HEK293 (cell line): ENCODE measurements at regions not wholly inside any gene's neighbourhood (a gene's known extent, or its start where the extent isn't known, plus 50 kb on each side); places are given as distances from the start of the nearest gene placed in this dataset.

Experiments used
- CTCF ChIA-PET: fragments of 350-600 bp; formaldehyde crosslinking; extraction: SDS; loops from one replicate; lab custom pipeline; 2021; ENCODE audit warnings: antibody characterized with exemption; lab: Yijun Ruan, JAX
- POLR2A ChIA-PET: fragments of 300-600 bp; formaldehyde crosslinking; extraction: SDS; loops from one replicate; lab custom pipeline; 2020; ENCODE audit warnings: antibody characterized with exemption, inconsistent platforms; lab: Yijun Ruan, JAX
- H3K27ac ChIP-seq: fragments of 200-500 bp; sonication (Bioruptor generic); 2 replicates; pipeline ENCODE4 v1.5.1; 2014; ENCODE audit warnings: low read depth, low read length, control low read depth, inconsistent platforms; ENCODE audit errors: extremely low read depth
- H3K36me3 ChIP-seq, 2 experiments: fragments of 200-500 bp in 1 of 2; sonication (Bioruptor generic) in 1 of 2; 1 replicate in 1 of 2; 2 replicates in 1 of 2; pipeline ENCODE4 v1.5.1; 2014 to 2017; ENCODE audit warnings: inconsistent platforms in 2 of 2, low read length in 2 of 2; ENCODE audit not compliant: control insufficient read depth in 2 of 2, insufficient read depth in 1 of 2
- H3K4me1 ChIP-seq: fragments of 200-500 bp; sonication (Bioruptor generic); 2 replicates; pipeline ENCODE4 v1.5.1; 2014; ENCODE audit warnings: mild to moderate bottlenecking, low read length, inconsistent platforms; ENCODE audit not compliant: control insufficient read depth, insufficient read depth
- H3K4me3 ChIP-seq: 2 replicates; pipeline ENCODE4 v1.5.1; 2011; ENCODE audit warnings: low read depth, mild to moderate bottlenecking, control low read depth, low read length, moderate library complexity
- H3K9me3 ChIP-seq: fragments of 200-500 bp; sonication (Bioruptor generic); 2 replicates; pipeline ENCODE4 v1.5.1; 2014; ENCODE audit warnings: low read depth, low read length, inconsistent platforms; ENCODE audit not compliant: control insufficient read depth, insufficient read depth
- EGR2 ChIP-seq: fragments of 450-650 bp; formaldehyde crosslinking; IDR thresholded peaks from 2 replicates; pipeline ENCODE4 v1.5.1; 2016; ENCODE audit warnings: low read depth, missing biosample characterization, missing genetic modification characterization
- KLF1 ChIP-seq: fragments of 450-650 bp; formaldehyde crosslinking; IDR thresholded peaks from 2 replicates; pipeline ENCODE4 v1.5.1; 2016; ENCODE audit warnings: missing biosample characterization, missing genetic modification characterization
- KLF16 ChIP-seq: fragments of 450-650 bp; formaldehyde crosslinking; IDR thresholded peaks from 2 replicates; pipeline ENCODE4 v1.5.1; 2017; ENCODE audit warnings: missing biosample characterization, missing genetic modification characterization
- KLF7 ChIP-seq: fragments of 450-650 bp; formaldehyde crosslinking; IDR thresholded peaks from 2 replicates; pipeline ENCODE4 v1.5.1; 2016; ENCODE audit warnings: missing biosample characterization, missing genetic modification characterization, borderline replicate concordance
- RBAK ChIP-seq: fragments of 450-650 bp; formaldehyde crosslinking; IDR thresholded peaks from 2 replicates; pipeline ENCODE4 v1.5.1; 2016; ENCODE audit warnings: missing biosample characterization, missing genetic modification characterization
- SETDB1 ChIP-seq: IDR thresholded peaks from one replicate; pipeline ENCODE4 v1.6.1; 2017; ENCODE audit warnings: mild to moderate bottlenecking, low read length, moderate library complexity, mixed read lengths; ENCODE audit not compliant: insufficient read length
- ZBTB8A ChIP-seq: fragments of 450-650 bp; formaldehyde crosslinking; IDR thresholded peaks from 2 replicates; pipeline ENCODE4 v1.5.1; 2016; ENCODE audit warnings: missing biosample characterization, missing genetic modification characterization
- ZNF362 ChIP-seq: fragments of 450-650 bp; formaldehyde crosslinking; IDR thresholded peaks from 2 replicates; pipeline ENCODE4 v1.5.1; 2016; ENCODE audit warnings: missing biosample characterization, missing genetic modification characterization
- ZNF391 ChIP-seq: fragments of 450-650 bp; formaldehyde crosslinking; IDR thresholded peaks from 2 replicates; pipeline ENCODE4 v1.5.1; 2016; ENCODE audit warnings: low read depth, missing biosample characterization, missing genetic modification characterization, borderline replicate concordance
- ZNF394 ChIP-seq: fragments of 450-650 bp; formaldehyde crosslinking; IDR thresholded peaks from 2 replicates; pipeline ENCODE4 v1.5.1; 2016; ENCODE audit warnings: missing biosample characterization, missing genetic modification characterization, mild to moderate bottlenecking, moderate library complexity, borderline replicate concordance
- ZNF404 ChIP-seq: fragments of 450-650 bp; formaldehyde crosslinking; IDR thresholded peaks from 2 replicates; pipeline ENCODE4 v1.5.1; 2017; ENCODE audit warnings: missing biosample characterization, missing genetic modification characterization
- ZNF501 ChIP-seq: fragments of 450-650 bp; formaldehyde crosslinking; IDR thresholded peaks from 2 replicates; pipeline ENCODE4 v1.5.1; 2016; ENCODE audit warnings: missing biosample characterization, missing genetic modification characterization
- ZNF513 ChIP-seq: fragments of 450-650 bp; IDR thresholded peaks from 2 replicates; pipeline ENCODE4 v1.5.1; 2018; ENCODE audit warnings: missing biosample characterization, missing genetic modification characterization
- ZNF514 ChIP-seq: fragments of 450-650 bp; formaldehyde crosslinking; IDR thresholded peaks from 2 replicates; pipeline ENCODE4 v1.5.1; 2016; ENCODE audit warnings: missing biosample characterization, missing genetic modification characterization
- ZNF549 ChIP-seq: fragments of 450-650 bp; IDR thresholded peaks from 2 replicates; pipeline ENCODE4 v1.5.1; 2018; ENCODE audit warnings: missing biosample characterization, missing genetic modification characterization, mild to moderate bottlenecking, inconsistent platforms, moderate library complexity
- ZNF610 ChIP-seq: fragments of 450-650 bp; formaldehyde crosslinking; IDR thresholded peaks from 2 replicates; pipeline ENCODE4 v1.5.1; 2016; ENCODE audit warnings: missing biosample characterization, missing genetic modification characterization, borderline replicate concordance
- ZNF701 ChIP-seq: fragments of 450-650 bp; formaldehyde crosslinking; IDR thresholded peaks from 2 replicates; pipeline ENCODE4 v1.5.1; 2016; ENCODE audit warnings: missing biosample characterization, missing genetic modification characterization
- ZNF791 ChIP-seq: fragments of 450-650 bp; formaldehyde crosslinking; IDR thresholded peaks from 2 replicates; pipeline ENCODE4 v1.5.1; 2016; ENCODE audit warnings: missing biosample characterization, missing genetic modification characterization
- TF ChIP-seq, protein P1 (sequence below): fragments of 450-650 bp; formaldehyde crosslinking; IDR thresholded peaks from 2 replicates; pipeline ENCODE4 v1.5.1; 2016; ENCODE audit warnings: missing biosample characterization, missing genetic modification characterization
- TF ChIP-seq, protein P2 (sequence below): fragments of 450-650 bp; formaldehyde crosslinking; conservative IDR thresholded peaks from 2 replicates; pipeline ENCODE4 v1.5.1; 2016; ENCODE audit warnings: low read depth, missing biosample characterization, missing genetic modification characterization

GRCh38 chr21:27817902-27818623 is 851.2 kb upstream of the ADAMTS5 start:
- no peaks in the 10 kb centered on the region for H3K9me3 ChIP-seq
- no peak overlapping the region for H3K4me3 ChIP-seq
- no peak overlapping the region for H3K27ac ChIP-seq
- CTCF ChIA-PET: interaction anchor here (1.4 kb wide), 1 partner anchor 15 kb away, joined by 4 read pairs; no protein-coding TSS in a partner anchor
- no peaks in the 10 kb centered on the region for H3K4me1 ChIP-seq
- no peak for TF ChIP-seq ZNF362 (tag by site-specific recombination)
- no peak for TF ChIP-seq RBAK (tag by site-specific recombination)
- TF ChIP-seq ZNF404: no peak
- no peak for TF ChIP-seq ZNF701 (tag by site-specific recombination)
- TF ChIP-seq ZNF514 (tag by site-specific recombination): no peak
- no peak for TF ChIP-seq EGR2
- TF ChIP-seq, protein P1, sequence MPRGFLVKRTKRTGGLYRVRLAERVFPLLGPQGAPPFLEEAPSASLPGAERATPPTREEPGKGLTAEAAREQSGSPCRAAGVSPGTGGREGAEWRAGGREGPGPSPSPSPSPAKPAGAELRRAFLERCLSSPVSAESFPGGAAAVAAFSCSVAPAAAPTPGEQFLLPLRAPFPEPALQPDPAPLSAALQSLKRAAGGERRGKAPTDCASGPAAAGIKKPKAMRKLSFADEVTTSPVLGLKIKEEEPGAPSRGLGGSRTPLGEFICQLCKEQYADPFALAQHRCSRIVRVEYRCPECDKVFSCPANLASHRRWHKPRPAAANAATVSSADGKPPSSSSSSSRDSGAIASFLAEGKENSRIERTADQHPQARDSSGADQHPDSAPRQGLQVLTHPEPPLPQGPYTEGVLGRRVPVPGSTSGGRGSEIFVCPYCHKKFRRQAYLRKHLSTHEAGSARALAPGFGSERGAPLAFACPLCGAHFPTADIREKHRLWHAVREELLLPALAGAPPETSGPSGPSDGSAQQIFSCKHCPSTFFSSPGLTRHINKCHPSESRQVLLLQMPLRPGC: no peak
- TF ChIP-seq SETDB1: no peak
- POLR2A ChIA-PET: no interaction called here
- H3K36me3 ChIP-seq: no peaks in the 10 kb centered on the region

- H3K4me1 ChIP-seq: no peaks in the 10 kb centered on the region
- POLR2A ChIA-PET: interaction anchor here (0.6 kb wide), 1 partner anchor 971 kb away, joined by 4 read pairs; no protein-coding TSS in a partner anchor
- no peaks in the 10 kb centered on the region for H3K36me3 ChIP-seq
- H3K4me3 ChIP-seq: no peak overlapping the region
- no peaks in the 10 kb centered on the region for H3K9me3 ChIP-seq
- CTCF ChIA-PET: interaction anchor here (1.6 kb wide), 1 partner anchor 13 kb away, joined by 3 read pairs; no protein-coding TSS in a partner anchor
- no peak overlapping the region for H3K27ac ChIP-seq
- no peak for TF ChIP-seq ZNF610
- TF ChIP-seq, protein P1: no peak
- no peak for TF ChIP-seq ZNF394
- no peak for TF ChIP-seq ZNF362 (tag by site-specific recombination)
- TF ChIP-seq EGR2: no peak
- no peak for TF ChIP-seq ZNF391 (tag by site-specific recombination)
- TF ChIP-seq, all 188 proteins: peak for 0
These were observed 850.2 kb upstream of the ADAMTS5 start for GRCh38 chr21:27817074-27817473.

DNA sequence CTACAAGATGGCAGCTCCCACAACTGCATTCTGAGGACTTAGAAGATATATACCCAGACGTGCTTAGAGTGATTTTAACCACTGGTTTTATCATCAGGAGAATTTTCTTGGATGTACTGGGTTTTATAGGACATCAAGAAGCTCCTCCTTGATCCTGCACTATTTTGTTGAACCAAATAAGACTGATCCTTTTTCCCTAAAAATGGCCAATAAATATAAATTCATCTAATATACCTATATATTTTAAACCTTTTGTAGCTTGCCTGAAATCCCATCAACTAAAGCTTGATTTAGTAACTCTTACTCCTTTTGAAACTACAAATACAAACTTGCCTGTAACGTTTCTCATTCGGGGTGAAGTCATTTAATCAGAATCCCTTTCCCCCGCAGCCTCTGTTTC is 849.4 kb upstream of the ADAMTS5 start:
- ChIA-PET CTCF (interaction anchor here (1.6 kb wide), 1 partner anchor 13 kb away, joined by 3 read pairs; no protein-coding TSS in a partner anchor), POLR2A (no interaction called here)
- no peaks in the 10 kb centered on the region for H3K9me3 ChIP-seq
- no peaks in the 10 kb centered on the region for H3K36me3 ChIP-seq
- H3K4me1 ChIP-seq: no peaks in the 10 kb centered on the region
- H3K4me3 ChIP-seq: no peak overlapping the region
- no peak overlapping the region for H3K27ac ChIP-seq
- TF ChIP-seq RBAK (tag by site-specific recombination) (no peak), ZNF549 (no peak), ZNF513 (tag by site-specific recombination) (no peak), ZNF501 (no peak), ZBTB8A (tag by site-specific recombination) (no peak), KLF16 (tag by site-specific recombination) (no peak), KLF7 (no peak), KLF1 (tag by site-specific recombination) (no peak), ZNF791 (tag by site-specific recombination) (no peak), ZNF701 (tag by site-specific recombination) (no peak)
- TF ChIP-seq, protein P2, sequence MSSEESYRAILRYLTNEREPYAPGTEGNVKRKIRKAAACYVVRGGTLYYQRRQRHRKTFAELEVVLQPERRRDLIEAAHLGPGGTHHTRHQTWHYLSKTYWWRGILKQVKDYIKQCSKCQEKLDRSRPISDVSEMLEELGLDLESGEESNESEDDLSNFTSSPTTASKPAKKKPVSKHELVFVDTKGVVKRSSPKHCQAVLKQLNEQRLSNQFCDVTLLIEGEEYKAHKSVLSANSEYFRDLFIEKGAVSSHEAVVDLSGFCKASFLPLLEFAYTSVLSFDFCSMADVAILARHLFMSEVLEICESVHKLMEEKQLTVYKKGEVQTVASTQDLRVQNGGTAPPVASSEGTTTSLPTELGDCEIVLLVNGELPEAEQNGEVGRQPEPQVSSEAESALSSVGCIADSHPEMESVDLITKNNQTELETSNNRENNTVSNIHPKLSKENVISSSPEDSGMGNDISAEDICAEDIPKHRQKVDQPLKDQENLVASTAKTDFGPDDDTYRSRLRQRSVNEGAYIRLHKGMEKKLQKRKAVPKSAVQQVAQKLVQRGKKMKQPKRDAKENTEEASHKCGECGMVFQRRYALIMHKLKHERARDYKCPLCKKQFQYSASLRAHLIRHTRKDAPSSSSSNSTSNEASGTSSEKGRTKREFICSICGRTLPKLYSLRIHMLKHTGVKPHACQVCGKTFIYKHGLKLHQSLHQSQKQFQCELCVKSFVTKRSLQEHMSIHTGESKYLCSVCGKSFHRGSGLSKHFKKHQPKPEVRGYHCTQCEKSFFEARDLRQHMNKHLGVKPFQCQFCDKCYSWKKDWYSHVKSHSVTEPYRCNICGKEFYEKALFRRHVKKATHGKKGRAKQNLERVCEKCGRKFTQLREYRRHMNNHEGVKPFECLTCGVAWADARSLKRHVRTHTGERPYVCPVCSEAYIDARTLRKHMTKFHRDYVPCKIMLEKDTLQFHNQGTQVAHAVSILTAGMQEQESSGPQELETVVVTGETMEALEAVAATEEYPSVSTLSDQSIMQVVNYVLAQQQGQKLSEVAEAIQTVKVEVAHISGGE (tag by site-specific recombination): no peak
